ENCODE measurements at regions not wholly inside any gene's neighbourhood (a gene's known extent, or its start where the extent isn't known, plus 50 kb on each side); places are given as distances from the start of the nearest gene placed in this dataset. TPM values are rescaled to one million over a fixed set of nuclear protein-coding genes. Genes with fewer than 3 reads are reported as not detected.

DNA sequence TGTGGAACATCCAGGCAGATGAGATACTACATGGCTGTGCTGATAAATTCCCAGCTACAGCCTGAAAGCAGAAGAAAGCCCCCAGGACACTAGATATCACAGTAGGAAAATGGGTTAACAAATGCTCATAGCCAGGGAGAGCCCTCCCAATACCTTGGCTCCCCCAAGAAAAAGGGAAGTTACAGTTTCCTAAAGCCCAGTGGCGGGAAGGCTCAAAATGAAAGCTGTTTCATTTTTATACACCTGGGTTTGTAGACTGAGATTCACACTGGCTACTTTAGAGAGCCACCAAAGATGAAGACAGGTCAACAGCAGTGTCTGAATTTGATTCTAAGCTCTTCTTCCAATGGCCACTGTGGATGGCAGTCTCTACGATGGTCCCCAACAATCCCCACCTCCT, 55.0 kb upstream of the TOPAZ1 start:
- TF ChIP-seq, protein P1, sequence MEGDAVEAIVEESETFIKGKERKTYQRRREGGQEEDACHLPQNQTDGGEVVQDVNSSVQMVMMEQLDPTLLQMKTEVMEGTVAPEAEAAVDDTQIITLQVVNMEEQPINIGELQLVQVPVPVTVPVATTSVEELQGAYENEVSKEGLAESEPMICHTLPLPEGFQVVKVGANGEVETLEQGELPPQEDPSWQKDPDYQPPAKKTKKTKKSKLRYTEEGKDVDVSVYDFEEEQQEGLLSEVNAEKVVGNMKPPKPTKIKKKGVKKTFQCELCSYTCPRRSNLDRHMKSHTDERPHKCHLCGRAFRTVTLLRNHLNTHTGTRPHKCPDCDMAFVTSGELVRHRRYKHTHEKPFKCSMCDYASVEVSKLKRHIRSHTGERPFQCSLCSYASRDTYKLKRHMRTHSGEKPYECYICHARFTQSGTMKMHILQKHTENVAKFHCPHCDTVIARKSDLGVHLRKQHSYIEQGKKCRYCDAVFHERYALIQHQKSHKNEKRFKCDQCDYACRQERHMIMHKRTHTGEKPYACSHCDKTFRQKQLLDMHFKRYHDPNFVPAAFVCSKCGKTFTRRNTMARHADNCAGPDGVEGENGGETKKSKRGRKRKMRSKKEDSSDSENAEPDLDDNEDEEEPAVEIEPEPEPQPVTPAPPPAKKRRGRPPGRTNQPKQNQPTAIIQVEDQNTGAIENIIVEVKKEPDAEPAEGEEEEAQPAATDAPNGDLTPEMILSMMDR (IDR thresholded peaks at IDR 0.05; ENCODE audit: insufficient read depth, low read depth, low read length): no peak
- H3K4me3 ChIP-seq (ENCODE audit: low read depth, low read length): no peak overlapping the region
- DNase-seq (ENCODE audit: low read depth): no peak

Small RNAs in the stretch of these regions (small RNA-seq; reads per million reads assigned to genes)
- gene MIR138-1 (10.1 reads per million, percentile 90 among the genes with 10 or more reads in this experiment), gene RNU6-367P (not detected)

All from fibroblast of villous mesenchyme (primary cell).